AG08395 (cell line): ENCODE measurements at regions not wholly inside any gene's neighbourhood (a gene's known extent, or its start where the extent isn't known, plus 50 kb on each side); places are given as distances from the start of the nearest gene placed in this dataset.
"Not testable (repeated sequence)": the region's sequence is repeated elsewhere in the genome, so short reads cannot be mapped to it uniquely, and the experiment has no call there.

Experiments used
- DNase-seq: peaks from one replicate; pipeline ENCODE4 v3.0.0; 2012; ENCODE audit warnings: mixed read lengths, low spot score

GRCh38 chr10:113495553-113495952 is 57.3 kb upstream of the HABP2 start:
- no peak for DNase-seq

GRCh38 chr10:113496111-113497109 is 56.4 kb upstream of the HABP2 start:
- DNase-seq = peak; percentile 46

GRCh38 chr10:113497198-113497597 is 55.7 kb upstream of the HABP2 start:
- no peak for DNase-seq

GRCh38 chr10:113498997-113499396 is 53.9 kb upstream of the HABP2 start:
- DNase-seq = peak; percentile 43

GRCh38 chr10:113499806-113500205 is 53.0 kb upstream of the HABP2 start:
- no peak for DNase-seq

GRCh38 chr10:113501031-113501430 is 51.8 kb upstream of the HABP2 start:
- DNase-seq = not testable (repeated sequence)
